ENCODE measurements at regions not wholly inside any gene's neighbourhood (a gene's known extent, or its start where the extent isn't known, plus 50 kb on each side); places are given as distances from the start of the nearest gene placed in this dataset.
"Not testable (repeated sequence)": the region's sequence is repeated elsewhere in the genome, so short reads cannot be mapped to it uniquely, and the experiment has no call there.

DNA sequence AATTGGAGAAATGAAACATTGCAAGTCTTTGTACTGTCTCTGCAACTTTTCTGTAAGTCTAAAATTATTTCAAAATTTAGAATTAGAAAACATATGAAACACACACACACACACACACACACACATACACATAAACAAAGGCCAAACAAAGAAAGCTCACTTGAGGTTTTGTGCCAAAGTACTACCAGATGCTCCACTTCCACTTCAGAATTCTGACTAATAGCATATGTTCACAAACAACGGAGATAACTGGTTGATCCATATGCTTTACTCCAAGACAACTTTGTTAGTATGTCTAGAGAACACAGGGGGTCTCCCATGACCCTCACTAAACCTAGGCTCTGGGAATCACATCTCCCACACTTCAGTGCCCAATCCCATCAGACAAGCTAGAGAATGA lies 133.8 kb upstream of the CLEC14A start:
- no peak for DNase-seq

DNA sequence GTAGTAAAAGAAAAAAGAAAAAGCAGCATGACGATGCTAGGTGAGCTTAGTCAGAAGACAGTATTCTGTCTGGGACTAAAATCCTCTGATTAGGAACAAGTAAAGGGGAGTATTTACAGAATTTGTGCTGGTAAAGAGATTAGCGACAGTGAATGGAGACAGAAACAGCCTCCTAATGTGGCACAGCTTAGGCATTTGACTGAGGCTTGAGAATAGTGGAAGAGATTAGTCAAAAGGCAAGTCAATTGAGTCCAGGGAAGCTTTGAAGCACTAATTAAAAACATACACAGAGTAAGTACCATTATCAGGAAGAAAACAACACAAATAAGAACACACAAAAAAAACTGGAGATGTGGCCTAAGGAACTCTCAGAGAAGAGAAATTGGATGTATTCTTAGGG lies 131.9 kb upstream of the CLEC14A start:
- no peak for DNase-seq

DNA sequence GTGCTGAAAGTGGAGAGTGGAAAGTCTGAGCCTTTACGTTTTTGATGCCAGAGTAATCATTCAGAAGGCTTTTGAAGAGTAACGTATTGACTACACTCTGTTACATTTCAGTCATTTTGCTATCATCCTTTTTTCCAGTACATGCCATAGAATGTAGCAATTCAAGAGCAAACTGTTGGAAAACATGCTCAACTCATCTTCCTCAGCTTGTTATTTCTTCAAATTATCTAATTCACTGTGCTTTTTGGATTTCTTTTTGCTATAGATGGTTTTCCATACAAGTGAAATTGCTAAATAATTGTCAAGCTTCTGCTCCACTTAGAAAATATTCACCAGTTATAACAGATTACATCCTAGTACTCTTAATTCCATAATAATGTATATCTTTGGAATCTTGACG lies 129.9 kb upstream of the CLEC14A start:
- no peak for DNase-seq

DNA sequence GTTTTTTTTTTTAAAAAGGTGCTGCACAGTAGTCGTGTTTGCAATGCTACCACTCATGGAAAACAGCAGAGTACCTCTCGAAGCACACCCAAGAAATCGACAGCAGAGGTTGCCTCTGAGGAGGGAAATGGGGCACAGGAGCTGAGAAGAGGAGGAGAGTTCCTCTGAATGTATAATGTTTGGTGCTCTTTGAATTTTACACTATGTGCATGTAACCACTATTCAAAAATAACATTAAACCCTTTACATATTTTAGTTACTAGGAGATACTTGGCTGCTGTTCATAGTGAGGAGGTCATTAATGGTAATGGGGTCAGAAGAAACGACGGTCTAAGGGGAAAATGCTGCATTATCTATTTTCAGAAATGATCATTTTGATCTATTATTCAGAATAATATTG lies 129.4 kb upstream of the CLEC14A start:
- no peak for DNase-seq

DNA sequence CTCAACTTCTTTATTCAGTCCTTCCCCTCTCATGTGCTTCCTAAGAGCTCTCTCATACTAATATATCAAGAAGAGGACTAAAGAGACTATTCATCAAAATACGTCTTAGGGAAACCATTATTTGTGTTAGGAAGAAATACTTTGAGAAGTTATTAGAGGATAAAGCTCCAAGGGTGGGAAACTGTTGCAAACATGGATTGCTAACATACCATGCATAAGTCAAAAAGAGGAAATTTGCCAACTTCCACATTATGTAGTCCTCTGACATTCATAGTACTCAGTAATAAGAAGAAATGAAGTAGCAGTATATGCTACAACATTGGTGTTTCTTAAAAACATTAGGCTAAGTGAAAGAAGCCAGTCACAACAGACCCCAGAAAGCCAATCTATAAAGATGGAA lies 128.8 kb upstream of the CLEC14A start:
- no peak for DNase-seq

DNA sequence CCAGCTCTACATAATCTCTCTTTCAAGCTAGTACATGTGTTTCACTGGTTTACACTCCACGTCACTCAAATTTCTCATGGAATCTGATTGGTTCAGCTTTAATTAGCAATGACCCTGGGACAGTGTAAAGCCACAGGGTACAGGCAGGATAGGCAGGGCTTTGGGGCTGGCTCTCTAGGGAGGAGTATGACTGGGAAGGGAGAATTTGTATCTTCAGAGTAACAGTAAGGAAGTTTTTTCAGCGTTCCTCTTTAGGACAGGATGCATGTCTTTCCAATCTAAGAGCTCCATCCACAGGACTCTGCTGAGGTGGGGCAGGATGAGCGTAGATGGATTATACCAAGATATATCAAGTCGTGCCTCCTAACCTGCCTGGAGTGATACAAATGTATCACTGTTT lies 112.0 kb upstream of the CLEC14A start:
- no peak for DNase-seq

DNA sequence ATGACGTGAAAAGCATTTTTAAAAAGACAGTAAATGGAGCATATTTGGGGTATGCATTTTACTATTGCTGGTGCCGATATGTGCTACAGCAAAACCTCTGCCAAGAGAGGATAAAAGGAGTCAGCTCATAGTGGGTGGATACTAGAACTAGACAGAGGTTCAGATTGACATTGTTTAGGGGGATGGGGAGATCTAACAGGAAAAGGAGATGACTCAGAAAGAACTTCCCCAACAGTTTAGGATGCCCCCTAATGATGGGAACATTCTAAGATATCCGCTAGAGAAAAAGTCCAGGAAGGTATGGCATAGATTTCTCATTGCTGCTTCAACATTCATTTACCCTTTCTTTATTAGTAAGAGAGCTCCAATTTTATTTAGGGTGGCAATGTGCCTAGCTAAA lies 110.5 kb upstream of the CLEC14A start:
- DNase-seq, result no peak

DNA sequence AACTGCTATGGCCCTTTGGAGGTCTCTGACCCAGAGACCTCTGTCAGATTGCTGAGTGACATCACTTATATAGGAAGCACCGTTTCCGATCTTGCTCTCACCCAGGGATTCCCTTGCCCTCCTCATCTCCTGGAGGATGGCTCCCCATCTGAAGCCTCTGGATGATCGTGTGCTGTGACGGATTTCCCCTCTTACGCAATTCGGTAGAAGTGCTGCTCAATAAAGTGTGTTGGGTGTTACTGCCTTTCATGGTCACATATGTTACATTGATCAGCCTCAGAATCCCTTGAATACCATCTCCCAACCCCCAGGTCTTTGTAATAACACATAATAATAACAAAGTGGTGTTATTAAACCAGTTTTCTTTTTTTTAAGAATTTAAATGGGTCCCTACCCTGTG lies 107.3 kb upstream of the CLEC14A start:
- DNase-seq, result no peak

DNA sequence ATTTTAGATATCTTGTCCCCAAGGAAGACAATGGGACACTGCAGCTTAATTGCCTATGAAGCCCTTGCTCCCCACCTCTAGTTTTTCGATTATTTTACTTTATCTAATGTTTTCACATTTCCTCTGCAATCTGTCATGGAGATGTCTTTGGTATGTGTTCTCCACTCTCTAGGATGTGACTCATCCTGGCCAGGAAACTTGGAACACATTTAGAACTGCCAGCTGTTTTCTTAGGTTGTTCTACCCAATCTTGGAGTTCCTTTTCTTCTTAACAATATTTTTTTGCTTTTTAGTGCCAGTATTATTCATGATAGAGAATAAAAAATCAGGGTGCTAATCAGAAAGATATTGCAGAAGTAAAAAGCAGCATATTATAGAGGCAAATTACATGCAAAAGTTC lies 101.7 kb upstream of the CLEC14A start:
- DNase-seq, result no peak

DNA sequence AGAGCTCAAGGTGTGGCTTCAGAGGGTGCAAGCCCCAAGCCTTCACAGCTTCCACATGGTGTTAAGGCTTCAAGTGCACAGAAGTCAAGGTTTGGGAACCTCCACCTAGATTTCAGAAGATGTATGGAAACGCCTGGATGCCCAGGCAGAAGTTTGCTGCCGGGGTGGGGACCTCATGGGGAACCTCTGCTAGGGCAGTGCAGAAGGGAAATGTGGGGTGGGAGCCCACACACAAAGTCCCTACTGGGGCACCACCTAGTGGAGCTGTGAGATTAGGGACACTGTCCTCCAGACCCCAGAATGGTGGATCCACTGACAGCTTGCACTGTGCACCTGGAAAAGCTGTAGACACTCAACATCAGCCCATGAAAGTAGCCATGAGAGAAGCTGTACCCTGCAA lies 99.6 kb upstream of the CLEC14A start:
- DNase-seq, result not testable (repeated sequence)

DNA sequence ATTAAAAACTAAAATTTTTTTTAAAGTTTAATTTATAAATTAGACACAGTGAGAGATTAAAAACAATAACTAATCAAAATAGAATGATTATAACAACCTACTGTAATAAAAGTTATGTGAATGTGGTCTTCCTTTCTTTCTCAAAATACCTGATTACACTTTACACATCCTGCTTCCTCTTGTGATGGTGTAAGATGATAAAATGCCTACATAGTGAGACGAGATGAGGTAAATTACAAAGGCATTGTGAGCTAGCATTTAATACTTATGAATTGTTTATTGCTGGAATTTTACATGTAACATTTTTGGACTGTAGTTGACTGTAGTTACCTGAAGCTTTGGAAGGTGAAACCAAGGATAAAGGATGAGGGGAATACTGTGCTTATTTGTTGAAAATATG lies 94.2 kb upstream of the CLEC14A start:
- no peak for DNase-seq

DNA sequence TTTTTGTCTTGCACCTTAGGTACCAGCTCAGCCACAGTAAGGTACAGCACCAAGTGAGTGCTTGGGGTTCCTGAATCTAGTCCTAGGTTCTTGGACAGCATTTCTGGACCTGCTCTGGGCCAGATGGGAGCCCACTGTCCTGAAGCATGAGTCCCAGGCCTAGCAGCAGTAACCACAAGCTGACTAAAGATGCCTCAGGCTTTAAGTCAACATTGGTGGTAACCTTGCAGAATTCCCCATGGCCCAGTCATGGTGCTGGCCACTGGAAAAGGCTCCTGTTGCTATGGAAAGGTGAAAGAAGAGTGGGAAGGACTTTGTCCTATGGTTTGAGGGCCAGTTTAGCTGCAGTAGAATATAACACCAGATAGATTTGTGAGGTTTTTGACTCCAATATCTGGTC lies 86.9 kb upstream of the CLEC14A start:
- no peak for DNase-seq

DNA sequence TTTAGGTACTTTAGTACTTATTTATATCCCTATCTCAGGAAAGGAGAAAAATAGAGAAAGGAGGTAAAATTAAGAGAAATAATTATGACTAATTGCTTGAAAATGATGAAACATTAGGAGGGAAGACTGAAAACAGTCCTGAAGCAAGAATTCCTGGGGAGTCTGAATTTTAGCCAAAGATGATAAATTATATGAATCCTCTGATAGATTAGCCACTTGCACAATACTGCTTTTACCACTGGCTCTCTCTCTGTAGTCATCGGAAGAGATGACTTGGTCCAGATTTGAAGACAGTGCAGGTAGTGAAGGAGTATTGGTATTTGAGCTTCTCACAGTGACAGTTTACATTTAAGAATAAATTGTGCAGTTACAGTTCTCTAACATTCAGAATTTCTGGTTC lies 83.8 kb upstream of the CLEC14A start:
- DNase-seq, result no peak

DNA sequence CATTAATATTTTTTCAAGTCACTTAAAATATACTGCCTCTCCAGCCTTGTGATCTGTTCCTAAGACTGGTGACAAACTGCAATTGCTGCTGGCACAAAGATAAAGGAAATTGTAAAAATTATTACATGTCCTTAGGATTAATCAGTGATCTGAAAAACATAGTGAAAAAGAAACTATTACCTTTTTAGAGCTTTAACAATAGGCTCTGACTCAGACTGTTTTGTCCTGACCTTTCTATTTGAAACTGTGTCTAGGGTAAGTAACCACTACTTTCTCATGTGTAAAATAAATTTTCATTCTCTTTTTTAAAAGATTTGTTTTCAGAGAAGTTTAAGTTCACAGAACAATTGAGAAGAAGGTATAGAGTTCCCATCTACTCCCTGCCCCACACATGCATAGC lies 80.4 kb upstream of the CLEC14A start:
- DNase-seq, result no peak

DNA sequence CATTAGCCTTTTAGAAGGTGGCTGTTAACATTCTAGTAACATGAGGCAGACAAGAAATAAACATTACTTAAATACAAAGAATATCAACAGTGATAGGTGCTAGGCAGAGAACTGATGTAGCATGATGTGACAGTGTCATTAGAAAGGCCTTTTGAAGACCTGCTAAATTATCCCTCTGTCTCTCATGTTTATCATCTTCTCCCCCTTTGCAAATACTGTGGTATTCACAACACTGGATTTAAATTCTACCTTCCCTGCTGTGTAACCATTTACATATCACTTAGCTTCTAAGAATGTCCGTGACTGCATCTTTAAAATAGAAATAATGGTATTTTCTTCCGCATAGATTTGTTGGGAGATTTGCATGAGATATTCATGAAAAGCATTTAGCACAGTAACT lies 74.4 kb upstream of the CLEC14A start:
- DNase-seq, result no peak

DNA sequence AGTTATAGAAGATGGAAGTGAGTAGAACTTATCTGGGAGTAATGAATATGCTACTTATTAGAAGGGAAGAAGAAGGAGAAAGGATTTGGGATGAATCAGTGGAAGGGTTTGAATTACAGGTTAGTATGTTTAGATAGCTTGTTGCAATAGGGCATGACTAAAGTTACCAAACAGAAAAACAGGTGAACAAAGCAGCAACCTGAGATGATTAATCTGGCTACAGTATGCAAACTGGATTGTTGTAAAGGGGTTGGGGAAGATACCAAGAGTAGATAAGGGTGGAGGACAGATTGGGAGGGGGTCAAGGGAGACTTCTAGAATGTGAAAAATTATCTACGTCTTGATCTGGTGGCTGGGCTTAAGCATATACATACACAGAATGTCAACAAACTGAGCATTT lies 73.4 kb upstream of the CLEC14A start:
- no peak for DNase-seq

DNA sequence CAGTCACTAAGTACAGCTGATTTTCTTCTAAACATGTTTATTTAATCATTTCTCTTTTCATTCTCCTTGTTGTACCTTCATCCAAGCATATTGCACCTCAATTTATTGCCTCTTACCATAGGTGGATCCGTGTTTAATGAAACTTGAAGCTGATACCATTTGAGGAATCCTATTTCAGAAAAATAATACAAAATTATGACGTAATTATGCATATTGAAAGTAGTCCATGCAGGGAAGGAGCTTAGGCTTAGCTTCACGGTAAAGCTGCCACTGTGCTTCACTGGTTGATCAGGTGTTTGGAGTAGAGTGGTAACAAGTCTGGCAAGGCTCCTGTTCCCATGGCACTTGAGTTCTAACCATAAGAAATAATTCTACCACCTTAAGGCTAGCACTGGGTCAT lies 61.0 kb upstream of the CLEC14A start:
- no peak for DNase-seq

DNA sequence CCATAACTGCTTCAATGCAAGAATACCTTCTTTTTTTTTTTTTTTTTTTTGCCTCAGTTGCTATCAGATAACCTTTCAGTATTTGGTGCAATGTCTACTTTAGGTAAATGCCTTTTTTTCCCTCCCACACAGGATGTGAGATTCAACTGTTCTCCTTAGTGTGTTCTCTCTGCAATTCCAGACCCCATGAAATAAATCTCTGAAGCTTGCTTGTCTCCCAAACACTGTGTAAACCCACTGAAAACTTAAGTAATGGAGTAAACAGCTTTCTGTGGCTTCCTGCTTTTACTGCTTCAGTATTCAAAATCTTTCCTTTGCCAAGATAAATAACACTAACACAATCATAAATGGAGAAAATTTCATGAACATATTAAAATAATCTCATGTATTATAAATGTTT lies 55.8 kb upstream of the CLEC14A start:
- DNase-seq, result no peak

DNA sequence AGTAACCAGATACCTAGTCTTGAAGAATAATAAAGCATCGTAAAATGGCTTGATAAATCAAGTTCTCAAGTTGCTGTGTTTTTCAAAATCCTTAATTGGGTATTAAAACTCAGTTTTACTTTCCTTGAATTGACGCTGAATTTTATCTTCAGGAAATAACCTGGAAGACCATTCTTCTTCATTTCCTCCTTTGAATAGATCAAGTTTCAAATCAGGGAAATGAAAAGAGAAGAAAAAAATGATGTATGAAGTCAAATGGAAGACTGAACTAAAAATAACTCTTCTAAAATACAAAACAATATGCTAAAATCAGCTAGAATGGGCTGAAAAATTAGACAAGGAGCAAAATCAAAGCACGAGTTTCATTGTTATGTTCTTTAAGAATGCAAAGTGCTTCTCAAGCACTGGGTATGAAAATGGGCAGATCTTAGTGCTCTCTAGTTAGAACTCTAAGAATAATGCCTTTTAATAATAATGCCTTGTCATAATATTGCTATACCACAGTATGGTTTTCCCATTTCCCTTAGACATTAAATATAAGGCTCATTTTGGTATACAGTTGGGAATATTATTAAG lies 54.6 kb upstream of the CLEC14A start:
- no peak for DNase-seq

DNA sequence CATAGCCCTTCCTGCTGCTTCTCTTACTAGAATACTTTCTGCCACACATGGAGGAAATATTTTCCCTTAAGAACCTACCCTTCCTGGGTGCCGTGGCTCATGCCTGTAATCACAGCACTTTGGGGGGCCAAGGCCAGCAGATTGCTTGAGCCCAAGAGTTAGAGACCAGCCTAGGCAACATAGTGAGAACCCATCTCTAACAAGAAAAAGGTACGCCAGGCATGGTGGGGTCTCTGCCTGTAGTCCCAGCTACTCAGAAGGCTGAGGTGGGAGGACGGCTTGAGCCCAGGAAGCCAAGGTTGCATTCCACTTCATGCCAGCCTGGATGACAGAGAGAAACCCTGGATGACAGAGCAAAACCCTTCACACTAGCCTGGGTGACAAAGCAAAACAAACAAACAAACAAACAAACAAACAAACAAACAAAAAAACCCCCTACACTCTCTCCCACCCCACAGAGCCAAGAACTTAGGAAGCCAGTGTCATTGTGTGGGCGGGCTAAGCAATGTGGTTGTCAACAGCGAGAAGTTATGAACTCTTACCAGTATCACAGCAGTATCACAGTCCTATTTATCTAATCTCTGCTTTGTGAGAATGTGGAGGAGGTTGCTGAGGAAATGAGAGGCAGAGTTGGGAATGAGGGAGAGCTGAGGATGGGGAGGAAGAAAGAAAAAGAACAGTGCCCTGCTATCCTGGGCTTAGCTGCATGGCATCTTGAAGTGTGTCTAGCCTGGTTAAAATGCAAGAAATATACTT lies 53.8 kb upstream of the CLEC14A start:
- no peak for DNase-seq

Measured in stimulated activated CD4-positive, alpha-beta T cell treated with anti-CD3 and anti-CD28 coated beads, Interleukin-4, amount 100 ng/mL, for 1 hour (primary cell).